Nephron (organoid): ENCODE measurements at regions not wholly inside any gene's neighbourhood (a gene's known extent, or its start where the extent isn't known, plus 50 kb on each side); places are given as distances from the start of the nearest gene placed in this dataset.

Source experiments
- H3K27ac Mint-ChIP-seq, 3 experiments: 2 replicates each; pipeline ENCODE4 v1.8.0; 2020; ENCODE audit warnings: mixed read lengths in 3 of 3, mild to moderate bottlenecking in 2 of 3, moderate library complexity in 1 of 3
- H3K27me3 Mint-ChIP-seq: 2 replicates; pipeline ENCODE4 v1.8.0; 2021; ENCODE audit warnings: low read depth, mild to moderate bottlenecking, moderate library complexity, mixed read lengths
- H3K36me3 Mint-ChIP-seq: 2 replicates; pipeline ENCODE4 v1.8.0; 2020; ENCODE audit warnings: low read depth, mixed read lengths
- H3K4me1 Mint-ChIP-seq: 2 replicates; pipeline ENCODE4 v1.8.0; 2020; ENCODE audit warnings: mixed read lengths
- H3K4me3 Mint-ChIP-seq, 3 experiments: 2 replicates each; pipeline ENCODE4 v1.8.0; 2020; ENCODE audit warnings: mild to moderate bottlenecking in 3 of 3, mixed read lengths in 3 of 3, moderate library complexity in 2 of 3
- H3K9me3 Mint-ChIP-seq: 2 replicates; pipeline ENCODE4 v1.8.0; 2020; ENCODE audit warnings: mixed read lengths
- CTCF ChIP-seq, 3 experiments: fragments of 200-600 bp; sonication (generic); IDR thresholded peaks; one replicate each; pipeline ENCODE4 v1.5.0; 2021; ENCODE audit warnings: antibody characterized with exemption in 3 of 3; ENCODE audit not compliant: unreplicated experiment in 3 of 3

GRCh38 chr9:129557192-129558036, 63.5 kb downstream of the C9orf50 start:
- Mint-ChIP-seq H3K9me3 (no peaks in the 10 kb centered on the region), H3K27ac (peak overlapping the region; percentile 97 to 99 (median 98)), H3K4me3 (peak overlapping the region; percentile 24 to 50 (median 25)), H3K27me3 (no peaks in the 10 kb centered on the region), H3K36me3 (no peaks in the 10 kb centered on the region), H3K4me1 (peaks cover 64% of the 10 kb centered on the region)
- no peak for TF ChIP-seq CTCF (IDR thresholded peaks at IDR 0.05; ENCODE audit: unreplicated experiment in 3 of 3)

- no peak for TF ChIP-seq CTCF (IDR thresholded peaks at IDR 0.05; ENCODE audit: unreplicated experiment in 3 of 3)
- Mint-ChIP-seq H3K27me3 (no peaks in the 10 kb centered on the region), H3K27ac (peak overlapping the region; percentile 97 to 99 (median 98)), H3K4me1 (peaks cover 61% of the 10 kb centered on the region), H3K36me3 (no peaks in the 10 kb centered on the region), H3K9me3 (no peaks in the 10 kb centered on the region), H3K4me3 (peak overlapping the region; percentile 24 to 50 (median 31))
These were observed 64.3 kb downstream of the C9orf50 start for GRCh38 chr9:129556491-129557191.

GRCh38 chr9:129555512-129556215, 65.2 kb downstream of the C9orf50 start:
- peaks cover 54% of the 10 kb centered on the region for H3K4me1 Mint-ChIP-seq
- H3K9me3 Mint-ChIP-seq, result no peaks in the 10 kb centered on the region
- H3K4me3 Mint-ChIP-seq, result peak overlapping the region in 1 of 3 experiments; percentile 43
- H3K27me3 Mint-ChIP-seq, result peaks cover 4% of the 10 kb centered on the region
- no peaks in the 10 kb centered on the region for H3K36me3 Mint-ChIP-seq
- no peak for TF ChIP-seq CTCF (IDR thresholded peaks at IDR 0.05; ENCODE audit: unreplicated experiment in 3 of 3)
- peak overlapping the region; percentile 97 to 99 (median 98) for H3K27ac Mint-ChIP-seq

GRCh38 chr9:129554649-129555048, 66.3 kb downstream of the C9orf50 start:
- H3K9me3 Mint-ChIP-seq, result no peaks in the 10 kb centered on the region
- no peak overlapping the region for H3K4me3 Mint-ChIP-seq
- TF ChIP-seq CTCF (IDR thresholded peaks at IDR 0.05; ENCODE audit: unreplicated experiment in 3 of 3), result no peak
- H3K36me3 Mint-ChIP-seq, result no peaks in the 10 kb centered on the region
- peaks cover 5% of the 10 kb centered on the region for H3K27me3 Mint-ChIP-seq
- H3K4me1 Mint-ChIP-seq, result peaks cover 47% of the 10 kb centered on the region
- peak overlapping the region; percentile 79 to 98 (median 97) for H3K27ac Mint-ChIP-seq

GRCh38 chr9:129553277-129553676, 67.6 kb downstream of the C9orf50 start:
- Mint-ChIP-seq H3K9me3 (no peaks in the 10 kb centered on the region), H3K27me3 (peaks cover 5% of the 10 kb centered on the region), H3K4me3 (peak overlapping the region in 1 of 3 experiments; percentile 26), H3K27ac (peak overlapping the region; percentile 79 to 97 (median 80)), H3K36me3 (no peaks in the 10 kb centered on the region), H3K4me1 (peaks cover 50% of the 10 kb centered on the region)
- TF ChIP-seq CTCF (IDR thresholded peaks at IDR 0.05; ENCODE audit: unreplicated experiment in 3 of 3), result no peak
